GM10266 (cell line): ENCODE measurements at regions not wholly inside any gene's neighbourhood (a gene's known extent, or its start where the extent isn't known, plus 50 kb on each side); places are given as distances from the start of the nearest gene placed in this dataset.

Experiments used
- DNase-seq: peaks from one replicate; pipeline ENCODE4 v3.0.0; 2012; ENCODE audit errors: extremely low spot score
- CTCF ChIP-seq: IDR thresholded peaks from 2 replicates; pipeline ENCODE4 v1.5.1; 2012; ENCODE audit warnings: mild to moderate bottlenecking, low read depth; ENCODE audit not compliant: control insufficient read depth, insufficient read depth; ENCODE audit errors: missing control alignments

GRCh38 chr5:175347931-175348330 lies 96.1 kb downstream of the DRD1 start:
- no peak for DNase-seq
- TF ChIP-seq CTCF, result no peak

GRCh38 chr5:175347027-175347426 lies 97.0 kb downstream of the DRD1 start:
- no peak for TF ChIP-seq CTCF
- no peak for DNase-seq

- no peak for DNase-seq
- no peak for TF ChIP-seq CTCF
Observed at GRCh38 chr5:175344331-175345195, 99.4 kb downstream of the DRD1 start.

GRCh38 chr5:175343308-175343707 lies 100.7 kb downstream of the DRD1 start:
- DNase-seq, result no peak
- no peak for TF ChIP-seq CTCF

- TF ChIP-seq CTCF, result no peak
Observed at GRCh38 chr5:175340180-175340579, 103.8 kb downstream of the DRD1 start.

GRCh38 chr5:175337680-175338079 lies 106.3 kb downstream of the DRD1 start:
- TF ChIP-seq CTCF, result no peak
- DNase-seq, result no peak

More at GRCh38 chr5:175340180-175340579, 103.8 kb downstream of the DRD1 start:
- DNase-seq, result no peak

- TF ChIP-seq CTCF, result no peak
- no peak for DNase-seq
Observed at GRCh38 chr5:175336781-175337180, 107.2 kb downstream of the DRD1 start.
